ENCODE measurements at regions not wholly inside any gene's neighbourhood (a gene's known extent, or its start where the extent isn't known, plus 50 kb on each side); places are given as distances from the start of the nearest gene placed in this dataset.

DNA sequence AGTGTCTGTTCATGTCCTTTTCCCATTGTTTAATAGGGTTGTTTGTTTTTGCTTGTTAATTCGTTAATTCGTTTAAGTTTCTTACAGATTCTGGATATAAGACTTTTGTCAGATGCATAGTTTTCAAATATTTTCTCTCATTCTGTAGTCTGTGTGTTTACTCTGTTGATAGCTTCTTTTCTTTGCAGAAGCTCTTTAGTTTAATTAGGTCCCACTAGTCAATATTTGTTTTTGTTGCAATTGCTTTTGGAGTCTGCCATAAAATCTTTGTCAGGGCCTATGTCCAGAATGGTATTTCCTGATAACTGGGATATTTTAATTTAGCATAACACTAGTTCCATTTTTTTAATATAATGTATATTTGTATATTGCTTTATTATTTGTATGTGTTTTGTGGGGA is 1380.1 kb downstream of the SUCLG1 start:
- Histone ChIP-seq H3K27ac (no peak overlapping the region), H3K4me3 (no peak overlapping the region)
- DNase-seq (ENCODE audit: low spot score) = no peak
- TF ChIP-seq, protein P1, sequence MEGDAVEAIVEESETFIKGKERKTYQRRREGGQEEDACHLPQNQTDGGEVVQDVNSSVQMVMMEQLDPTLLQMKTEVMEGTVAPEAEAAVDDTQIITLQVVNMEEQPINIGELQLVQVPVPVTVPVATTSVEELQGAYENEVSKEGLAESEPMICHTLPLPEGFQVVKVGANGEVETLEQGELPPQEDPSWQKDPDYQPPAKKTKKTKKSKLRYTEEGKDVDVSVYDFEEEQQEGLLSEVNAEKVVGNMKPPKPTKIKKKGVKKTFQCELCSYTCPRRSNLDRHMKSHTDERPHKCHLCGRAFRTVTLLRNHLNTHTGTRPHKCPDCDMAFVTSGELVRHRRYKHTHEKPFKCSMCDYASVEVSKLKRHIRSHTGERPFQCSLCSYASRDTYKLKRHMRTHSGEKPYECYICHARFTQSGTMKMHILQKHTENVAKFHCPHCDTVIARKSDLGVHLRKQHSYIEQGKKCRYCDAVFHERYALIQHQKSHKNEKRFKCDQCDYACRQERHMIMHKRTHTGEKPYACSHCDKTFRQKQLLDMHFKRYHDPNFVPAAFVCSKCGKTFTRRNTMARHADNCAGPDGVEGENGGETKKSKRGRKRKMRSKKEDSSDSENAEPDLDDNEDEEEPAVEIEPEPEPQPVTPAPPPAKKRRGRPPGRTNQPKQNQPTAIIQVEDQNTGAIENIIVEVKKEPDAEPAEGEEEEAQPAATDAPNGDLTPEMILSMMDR (IDR thresholded peaks at IDR 0.05) = no peak

- Histone ChIP-seq H3K4me3 (no peak overlapping the region), H3K27ac (no peak overlapping the region)
- DNase-seq (ENCODE audit: low spot score) = no peak
- TF ChIP-seq, protein P1 (IDR thresholded peaks at IDR 0.05) = no peak
Measured at GRCh38 chr2:83072767-83073166, 1386.3 kb downstream of the SUCLG1 start.

DNA sequence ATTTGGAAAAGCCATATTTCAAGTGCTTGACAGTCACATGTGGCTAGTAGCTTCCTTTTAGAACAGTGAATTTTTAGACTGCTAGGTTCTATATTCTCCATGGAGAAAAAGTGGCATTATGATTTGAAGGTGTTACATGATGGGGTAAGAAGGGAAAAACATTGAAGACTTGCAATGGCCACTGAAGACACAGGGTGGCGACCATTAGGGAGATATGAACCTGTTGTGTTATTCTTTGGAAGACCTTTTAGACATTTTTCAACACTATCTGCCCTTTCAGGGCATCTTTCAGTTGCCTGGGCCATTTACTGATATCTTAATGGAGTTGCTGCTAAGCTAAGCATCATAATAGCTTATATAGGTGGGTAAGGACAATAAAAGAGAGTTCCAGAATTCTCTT is 1387.2 kb downstream of the SUCLG1 start:
- Histone ChIP-seq H3K27ac (no peak overlapping the region), H3K4me3 (no peak overlapping the region)
- DNase-seq (ENCODE audit: low spot score) = no peak
- TF ChIP-seq, protein P1 (IDR thresholded peaks at IDR 0.05) = no peak

DNA sequence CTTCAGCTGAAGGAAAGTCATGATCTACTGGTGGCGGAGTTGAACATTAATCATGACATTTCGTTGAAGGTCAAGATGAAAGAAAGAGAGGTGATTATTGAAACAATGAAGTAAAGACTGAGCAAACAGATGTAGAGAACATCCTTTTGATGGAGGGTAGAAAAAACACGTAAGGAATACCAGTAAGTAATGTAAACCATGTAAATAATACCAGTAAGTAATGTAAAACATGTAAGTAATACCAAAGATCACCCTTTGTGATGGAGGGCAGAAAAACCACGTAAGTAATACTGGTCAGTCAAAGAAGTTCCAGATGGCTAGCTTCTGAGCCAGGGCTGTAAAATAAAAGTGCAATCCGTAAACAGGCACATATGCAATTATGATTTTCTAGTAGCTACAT is 1387.7 kb downstream of the SUCLG1 start:
- Histone ChIP-seq H3K27ac (no peak overlapping the region), H3K4me3 (no peak overlapping the region)
- TF ChIP-seq, protein P1 (IDR thresholded peaks at IDR 0.05) = no peak
- DNase-seq (ENCODE audit: low spot score) = no peak

GRCh38 chr2:83069724-83070123 is 1389.4 kb downstream of the SUCLG1 start:
- DNase-seq (ENCODE audit: low spot score) = no peak
- no peak overlapping the region for H3K4me3 ChIP-seq
- H3K27ac ChIP-seq = no peak overlapping the region
- TF ChIP-seq, protein P1 (IDR thresholded peaks at IDR 0.05) = no peak

DNA sequence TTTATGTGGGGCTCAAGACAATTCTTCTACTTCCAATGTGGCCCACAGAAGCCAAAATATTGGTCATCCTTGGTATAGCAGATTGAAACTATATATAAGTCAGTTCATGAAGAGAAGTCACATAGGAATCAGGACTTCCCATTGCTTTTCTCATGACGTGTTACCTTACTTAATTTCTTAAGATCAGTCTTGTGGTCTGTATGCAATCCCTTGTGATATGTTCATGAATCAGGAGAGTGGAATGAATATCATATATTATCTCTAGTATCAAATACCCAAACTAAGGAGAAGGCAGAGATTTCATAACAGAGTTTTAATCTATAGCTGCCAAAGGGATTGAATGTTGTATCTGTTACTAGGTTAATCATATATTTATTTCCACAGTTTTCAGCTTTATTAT is 1390.4 kb downstream of the SUCLG1 start:
- H3K4me3 ChIP-seq = no peak overlapping the region
- H3K27ac ChIP-seq = no peak overlapping the region
- TF ChIP-seq, protein P1 (IDR thresholded peaks at IDR 0.05) = no peak
- no peak for DNase-seq (ENCODE audit: low spot score)

DNA sequence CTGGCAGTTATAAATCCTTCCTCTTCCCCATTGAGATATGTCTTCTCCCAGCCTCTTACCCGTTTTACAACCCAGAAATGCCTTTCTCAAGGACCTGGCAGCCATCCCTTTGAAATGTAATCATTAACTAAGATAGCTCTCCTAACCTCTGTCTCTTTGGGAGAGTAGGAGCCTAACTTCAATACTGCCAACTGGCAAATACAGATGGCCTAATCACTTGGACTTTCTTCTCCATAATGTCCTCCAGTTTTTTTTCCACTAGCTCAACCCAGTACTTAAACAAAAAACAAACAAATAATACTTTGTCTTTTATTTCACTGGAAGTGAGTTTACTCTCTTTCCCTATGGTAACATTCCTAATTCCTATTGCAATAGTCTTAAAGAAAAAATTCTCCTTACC is 1391.1 kb downstream of the SUCLG1 start:
- DNase-seq (ENCODE audit: low spot score) = no peak
- TF ChIP-seq, protein P1 (IDR thresholded peaks at IDR 0.05) = no peak

More for the DNA sequence above, 1391.1 kb downstream of the SUCLG1 start:
- H3K27ac ChIP-seq = no peak overlapping the region
- no peak overlapping the region for H3K4me3 ChIP-seq

All from coronary artery (tissue), 2 donors.